ENCODE measurements at regions not wholly inside any gene's neighbourhood (a gene's known extent, or its start where the extent isn't known, plus 50 kb on each side); places are given as distances from the start of the nearest gene placed in this dataset.

- Histone ChIP-seq H3K9me3 (no peaks in the 10 kb centered on the region), H3K27ac (no peak overlapping the region), H3K27me3 (no peaks in the 10 kb centered on the region), H3K36me3 (ENCODE audit: low read depth, missing control alignments) (no peaks in the 10 kb centered on the region), H3K4me1 (no peaks in the 10 kb centered on the region), H3K4me3 (no peak overlapping the region)
- intact Hi-C loops (cut with DNase I; ENCODE audit: low total_unique reads): no loop called here
- WGBS, 2 donors: 67 to 80% methylated on average over 3 of the region's 3 CpGs
- no peak for DNase-seq
- no peak for TF ChIP-seq CTCF (IDR thresholded peaks at IDR 0.05)
- TF ChIP-seq POLR2A (IDR thresholded peaks at IDR 0.05): no peak
These were observed 756.1 kb upstream of the DDX18 start for GRCh38 chr2:117058366-117058765.

- 33 to 60% methylated on average over 2 of the region's 2 CpGs for WGBS, 2 donors
- no peak for TF ChIP-seq CTCF (IDR thresholded peaks at IDR 0.05)
- TF ChIP-seq POLR2A (IDR thresholded peaks at IDR 0.05): no peak
These were observed 750.5 kb upstream of the DDX18 start for GRCh38 chr2:117064021-117064420.

DNA sequence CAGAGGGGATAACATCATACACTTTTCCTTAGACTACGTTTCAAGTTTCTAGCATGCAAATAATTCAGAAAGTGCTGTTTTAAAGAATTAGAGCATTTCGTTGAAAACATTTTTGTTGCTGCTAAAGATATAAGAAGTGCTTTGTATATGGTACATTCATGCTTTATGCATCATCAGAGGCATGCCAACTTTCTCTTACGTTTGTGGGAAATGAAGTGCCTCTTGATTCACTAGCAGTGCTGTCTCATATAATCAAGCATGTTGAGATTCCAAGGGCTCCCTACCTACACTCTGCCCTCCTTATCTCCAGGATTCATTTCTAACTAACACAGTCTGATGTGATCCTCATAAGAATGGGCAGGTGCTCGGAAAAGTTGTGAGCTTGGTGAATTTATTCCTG, 748.6 kb upstream of the DDX18 start:
- 79 to 85% methylated on average over 4 of the region's 4 CpGs for WGBS, 2 donors
- no peak overlapping the region for H3K27ac ChIP-seq

More at GRCh38 chr2:117064021-117064420, 750.5 kb upstream of the DDX18 start:
- no peaks in the 10 kb centered on the region for H3K36me3 ChIP-seq (ENCODE audit: low read depth, missing control alignments)
- no peaks in the 10 kb centered on the region for H3K4me1 ChIP-seq
- no peak for DNase-seq
- no peak overlapping the region for H3K27ac ChIP-seq
- no peaks in the 10 kb centered on the region for H3K27me3 ChIP-seq
- no peak overlapping the region for H3K4me3 ChIP-seq
- H3K9me3 ChIP-seq: no peaks in the 10 kb centered on the region
- intact Hi-C loops (cut with DNase I; ENCODE audit: low total_unique reads): no loop called here

DNA sequence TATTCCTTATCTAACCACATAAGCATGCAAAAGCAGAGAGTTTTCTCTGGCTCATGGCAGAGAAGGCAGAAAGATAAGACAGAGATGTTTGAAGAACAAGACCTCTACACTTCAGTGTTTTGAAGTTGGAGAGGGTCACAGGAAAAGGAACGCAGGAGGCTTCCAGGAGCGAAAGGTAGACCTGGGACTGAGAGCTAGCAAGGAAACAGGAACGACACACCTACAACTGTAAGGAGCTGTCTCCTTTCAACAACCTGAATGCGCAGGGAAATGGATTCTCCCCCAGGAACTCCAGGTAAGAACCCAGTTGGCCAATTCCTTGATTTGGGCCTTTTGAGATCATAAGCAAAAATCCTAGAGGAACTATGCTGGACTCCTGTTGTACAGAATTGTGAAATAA, 746.6 kb upstream of the DDX18 start:
- DNase-seq: no peak
- H3K36me3 ChIP-seq (ENCODE audit: low read depth, missing control alignments): no peaks in the 10 kb centered on the region
- no peaks in the 10 kb centered on the region for H3K4me1 ChIP-seq
- H3K27me3 ChIP-seq: no peaks in the 10 kb centered on the region
- H3K4me3 ChIP-seq: no peak overlapping the region
- intact Hi-C loops (cut with DNase I; ENCODE audit: low total_unique reads): no loop called here
- 90 to 96% methylated on average over 4 of the region's 4 CpGs for WGBS, 2 donors
- TF ChIP-seq POLR2A (IDR thresholded peaks at IDR 0.05) (no peak), CTCF (IDR thresholded peaks at IDR 0.05) (no peak)
- no peak overlapping the region for H3K27ac ChIP-seq
- no peaks in the 10 kb centered on the region for H3K9me3 ChIP-seq

More for the DNA sequence above, 748.6 kb upstream of the DDX18 start:
- no peak for DNase-seq
- Histone ChIP-seq H3K9me3 (no peaks in the 10 kb centered on the region), H3K36me3 (ENCODE audit: low read depth, missing control alignments) (no peaks in the 10 kb centered on the region), H3K4me1 (no peaks in the 10 kb centered on the region), H3K4me3 (no peak overlapping the region), H3K27me3 (no peaks in the 10 kb centered on the region)
- intact Hi-C loops (cut with DNase I; ENCODE audit: low total_unique reads): no loop called here
- TF ChIP-seq POLR2A (IDR thresholded peaks at IDR 0.05) (no peak), CTCF (IDR thresholded peaks at IDR 0.05) (no peak)

DNA sequence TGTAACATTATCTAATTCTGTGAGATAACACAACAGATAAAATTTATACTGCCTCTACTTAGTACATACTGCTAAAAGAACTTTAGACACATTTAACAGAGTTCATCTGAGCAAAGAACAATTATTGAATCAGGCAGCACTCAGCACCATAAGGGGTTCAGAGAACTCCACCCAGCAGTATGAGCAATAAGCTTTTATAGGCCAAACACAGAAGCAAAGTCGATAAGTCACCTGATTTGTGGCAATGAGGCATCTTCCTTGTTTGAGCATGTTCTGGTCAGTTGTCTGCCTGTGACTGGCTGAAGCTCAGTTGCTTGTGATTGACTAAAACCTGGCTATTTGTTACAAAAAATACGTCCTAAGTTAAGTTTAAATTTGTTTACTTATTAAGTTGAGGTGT, 746.1 kb upstream of the DDX18 start:
- H3K4me1 ChIP-seq: no peaks in the 10 kb centered on the region
- no peak overlapping the region for H3K27ac ChIP-seq
- TF ChIP-seq CTCF (IDR thresholded peaks at IDR 0.05) (no peak), POLR2A (IDR thresholded peaks at IDR 0.05) (no peak)
- WGBS, 2 donors: 45 to 85% methylated on average over 2 of the region's 2 CpGs
- no peaks in the 10 kb centered on the region for H3K27me3 ChIP-seq
- intact Hi-C loops (cut with DNase I; ENCODE audit: low total_unique reads): no loop called here
- no peaks in the 10 kb centered on the region for H3K9me3 ChIP-seq
- no peaks in the 10 kb centered on the region for H3K36me3 ChIP-seq (ENCODE audit: low read depth, missing control alignments)
- DNase-seq: no peak
- no peak overlapping the region for H3K4me3 ChIP-seq
